ENCODE measurements at regions not wholly inside any gene's neighbourhood (a gene's known extent, or its start where the extent isn't known, plus 50 kb on each side); places are given as distances from the start of the nearest gene placed in this dataset.

DNA sequence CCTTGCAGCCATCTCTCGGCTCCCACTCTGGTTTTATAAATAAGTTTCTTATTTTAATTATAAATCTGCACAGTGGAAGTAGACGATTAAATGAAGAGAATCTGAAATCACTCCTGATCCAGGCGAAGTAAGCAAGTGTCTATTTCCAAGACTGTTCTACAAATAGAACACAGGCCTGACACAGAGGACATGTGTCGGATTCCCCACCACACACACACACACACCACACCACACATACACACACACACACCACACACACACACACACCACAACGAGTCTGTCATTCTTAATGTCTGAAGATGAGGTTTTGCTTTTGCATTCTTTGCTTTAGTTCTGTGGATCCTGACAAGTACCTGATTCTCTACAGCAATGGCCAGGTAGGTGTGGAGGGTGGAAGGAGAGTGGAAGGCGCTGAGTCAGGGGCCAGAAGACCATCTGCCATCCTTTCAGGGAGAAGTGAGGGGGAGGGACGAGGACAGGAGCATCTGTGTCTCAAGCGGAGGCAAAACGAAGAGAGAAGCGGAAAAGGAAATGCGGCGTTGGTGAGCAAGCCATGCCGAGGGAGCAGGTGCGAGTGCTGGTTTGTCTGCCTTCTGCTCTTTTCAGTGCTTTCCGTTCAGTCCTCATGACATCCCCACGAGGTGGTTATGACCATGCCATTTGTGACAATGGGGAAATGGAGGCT is 110.2 kb downstream of the TEX26 start:
- no peak for TF ChIP-seq CTCF (IDR thresholded peaks at IDR 0.05; ENCODE audit: borderline replicate concordance, extremely low read depth, low read length, poor library complexity, severe bottlenecking)
- no peak for TF ChIP-seq EZH2 (IDR thresholded peaks at IDR 0.05; ENCODE audit: borderline replicate concordance, low read depth, low read length, severe bottlenecking)
